RWPE1 (cell line): ENCODE measurements at regions not wholly inside any gene's neighbourhood (a gene's known extent, or its start where the extent isn't known, plus 50 kb on each side); places are given as distances from the start of the nearest gene placed in this dataset.

Experiments
- CTCF ChIA-PET: fragments of 350-600 bp; sonication (Branson Sonifier 250); formaldehyde crosslinking; extraction: SDS; loops from one replicate; lab custom pipeline; 2021; lab: Yijun Ruan, JAX
- POLR2A ChIA-PET: fragments of 400-600 bp; formaldehyde crosslinking; extraction: SDS; loops from one replicate; lab custom pipeline; 2020; ENCODE audit warnings: antibody characterized with exemption; ENCODE audit not compliant: low non-redundant PET; lab: Yijun Ruan, JAX
- DNase-seq: peaks from one replicate; pipeline ENCODE4 v3.0.0; 2012; ENCODE audit warnings: low spot score
- H3K27ac ChIP-seq: fragments of 450-650 bp; 2 replicates; pipeline ENCODE4 v1.5.1; 2017
- TF ChIP-seq, protein P1 (sequence below): fragments of 450-650 bp; conservative IDR thresholded peaks from 2 replicates; pipeline ENCODE4 v1.5.1; 2017; ENCODE audit warnings: low read depth, mild to moderate bottlenecking

DNA sequence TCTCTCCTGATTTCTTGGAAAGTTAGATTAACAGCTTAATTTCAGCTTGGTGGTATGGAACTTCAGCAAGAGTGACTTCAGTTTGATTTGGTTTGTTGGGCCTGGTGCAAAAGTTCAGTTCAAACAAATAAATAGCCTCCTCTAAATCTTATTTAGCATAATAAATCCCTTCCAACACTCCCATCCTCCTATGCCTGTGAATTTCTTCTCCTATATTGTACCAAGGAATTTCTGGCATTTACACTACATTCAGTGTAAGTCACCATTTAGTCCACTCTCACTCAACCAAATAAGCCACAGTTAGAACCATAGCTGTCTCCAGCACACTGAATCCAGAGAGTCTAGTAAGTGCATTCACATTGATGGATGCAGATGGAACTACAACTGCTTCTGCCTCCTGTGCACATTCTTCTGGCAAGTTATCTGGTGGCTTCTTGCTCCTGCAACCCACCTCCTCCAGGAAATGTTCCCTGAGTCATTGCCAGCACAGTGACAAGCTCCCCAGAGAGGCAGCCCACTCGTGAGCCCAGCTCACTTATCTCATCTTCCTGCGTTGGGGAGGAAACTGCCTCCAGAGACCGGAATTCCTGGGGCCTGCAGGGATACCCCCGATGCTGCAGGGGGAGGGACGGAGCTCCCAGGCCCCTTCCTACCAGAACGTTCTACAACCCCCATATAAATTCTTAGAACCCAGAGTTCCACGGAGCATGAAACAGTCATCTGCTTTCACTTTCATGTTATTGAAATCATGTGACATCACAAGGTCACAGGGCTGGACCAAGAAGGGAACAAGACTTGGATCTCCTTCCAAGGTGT is 318.3 kb downstream of the PHKB start:
- no peak overlapping the region for H3K27ac ChIP-seq
- TF ChIP-seq, protein P1, sequence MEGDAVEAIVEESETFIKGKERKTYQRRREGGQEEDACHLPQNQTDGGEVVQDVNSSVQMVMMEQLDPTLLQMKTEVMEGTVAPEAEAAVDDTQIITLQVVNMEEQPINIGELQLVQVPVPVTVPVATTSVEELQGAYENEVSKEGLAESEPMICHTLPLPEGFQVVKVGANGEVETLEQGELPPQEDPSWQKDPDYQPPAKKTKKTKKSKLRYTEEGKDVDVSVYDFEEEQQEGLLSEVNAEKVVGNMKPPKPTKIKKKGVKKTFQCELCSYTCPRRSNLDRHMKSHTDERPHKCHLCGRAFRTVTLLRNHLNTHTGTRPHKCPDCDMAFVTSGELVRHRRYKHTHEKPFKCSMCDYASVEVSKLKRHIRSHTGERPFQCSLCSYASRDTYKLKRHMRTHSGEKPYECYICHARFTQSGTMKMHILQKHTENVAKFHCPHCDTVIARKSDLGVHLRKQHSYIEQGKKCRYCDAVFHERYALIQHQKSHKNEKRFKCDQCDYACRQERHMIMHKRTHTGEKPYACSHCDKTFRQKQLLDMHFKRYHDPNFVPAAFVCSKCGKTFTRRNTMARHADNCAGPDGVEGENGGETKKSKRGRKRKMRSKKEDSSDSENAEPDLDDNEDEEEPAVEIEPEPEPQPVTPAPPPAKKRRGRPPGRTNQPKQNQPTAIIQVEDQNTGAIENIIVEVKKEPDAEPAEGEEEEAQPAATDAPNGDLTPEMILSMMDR = no peak
- ChIA-PET POLR2A (no interaction called here), CTCF (interaction anchor here (0.5 kb wide), 1 partner anchor 30 kb away, joined by 3 read pairs; no protein-coding TSS in a partner anchor)
- DNase-seq = no peak

DNA sequence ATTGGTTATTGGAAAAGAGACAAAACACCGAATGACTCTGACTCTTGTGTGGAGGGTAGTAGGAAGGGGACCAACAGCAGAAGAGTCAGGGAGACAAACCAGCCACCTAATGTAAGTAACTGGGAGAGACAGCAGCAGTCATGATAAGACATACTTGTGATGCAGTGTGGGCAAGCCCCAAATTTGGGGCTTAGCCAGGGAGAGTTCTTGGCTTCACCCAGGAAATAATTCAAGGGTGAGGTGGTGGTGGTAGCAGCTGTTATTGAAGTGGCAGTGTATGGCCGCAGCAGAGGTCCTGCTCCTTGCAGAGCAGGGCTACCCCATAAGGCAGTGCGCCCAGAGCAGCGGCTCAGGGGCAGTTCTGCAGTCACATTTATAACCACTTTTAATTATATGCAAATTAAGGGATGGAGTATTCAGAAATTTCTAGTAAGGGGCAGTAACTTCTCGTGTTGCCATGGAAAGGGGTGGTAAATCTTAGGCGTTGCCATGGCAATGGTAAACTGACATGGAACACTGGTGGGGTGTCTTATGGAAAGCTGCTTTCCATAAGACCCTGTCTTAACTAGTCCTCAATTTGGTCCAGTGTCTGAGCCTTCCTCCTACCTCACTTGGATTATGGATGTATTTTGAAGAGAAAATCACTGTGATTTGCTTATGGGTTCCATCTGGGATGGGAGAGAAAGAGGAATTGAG is 317.1 kb downstream of the PHKB start:
- TF ChIP-seq, protein P1 = no peak
- H3K27ac ChIP-seq = no peak overlapping the region
- CTCF ChIA-PET = no interaction called here
- DNase-seq = no peak
- POLR2A ChIA-PET = no interaction called here

DNA sequence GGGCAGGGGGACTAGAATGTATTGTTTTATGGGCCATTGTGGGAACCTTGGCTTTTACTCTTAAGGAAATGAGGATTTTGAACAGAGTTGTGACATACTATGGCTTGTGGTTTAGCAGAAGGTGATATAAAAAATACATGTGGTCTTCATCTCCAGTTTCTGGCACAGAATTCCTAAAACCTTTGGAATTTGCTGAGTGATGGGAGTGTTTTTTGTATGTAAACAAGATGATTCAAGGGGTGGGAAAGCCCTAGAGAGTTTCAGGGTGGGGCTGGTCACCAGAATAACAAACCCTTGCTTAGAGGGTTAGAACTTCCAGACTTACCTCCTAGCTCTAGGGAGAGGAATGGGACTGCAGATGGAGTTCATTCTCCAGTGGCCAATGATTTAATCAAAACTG is 316.1 kb downstream of the PHKB start:
- POLR2A ChIA-PET = no interaction called here
- H3K27ac ChIP-seq = no peak overlapping the region

DNA sequence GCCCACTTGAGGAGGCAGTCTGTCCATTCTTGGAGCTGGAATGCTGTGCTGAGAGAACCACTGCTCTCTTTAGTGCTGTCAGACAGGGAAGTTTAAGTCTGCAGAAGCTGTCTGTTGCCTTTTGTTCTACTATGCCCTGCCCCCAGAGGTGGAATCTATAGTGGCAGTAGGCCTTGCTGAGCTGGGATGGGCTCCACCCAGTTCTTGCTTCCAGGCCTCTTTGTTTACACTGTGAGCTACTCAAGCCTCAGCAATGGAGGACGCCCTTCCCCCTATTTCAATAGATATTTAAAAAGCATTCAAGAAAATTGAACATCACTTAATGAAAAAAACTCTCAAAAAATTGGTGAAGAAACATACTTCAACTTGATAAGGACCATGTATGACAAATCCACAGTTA is 313.5 kb downstream of the PHKB start:
- ChIA-PET POLR2A (no interaction called here), CTCF (interaction anchor here (0.6 kb wide), 1 partner anchor 1074 kb away, joined by 3 read pairs; no protein-coding TSS in a partner anchor)
- H3K27ac ChIP-seq = no peak overlapping the region
- no peak for DNase-seq
- TF ChIP-seq, protein P1 = no peak

More for the DNA sequence above, 316.1 kb downstream of the PHKB start:
- CTCF ChIA-PET = no interaction called here
- DNase-seq = no peak
- TF ChIP-seq, protein P1 = no peak

DNA sequence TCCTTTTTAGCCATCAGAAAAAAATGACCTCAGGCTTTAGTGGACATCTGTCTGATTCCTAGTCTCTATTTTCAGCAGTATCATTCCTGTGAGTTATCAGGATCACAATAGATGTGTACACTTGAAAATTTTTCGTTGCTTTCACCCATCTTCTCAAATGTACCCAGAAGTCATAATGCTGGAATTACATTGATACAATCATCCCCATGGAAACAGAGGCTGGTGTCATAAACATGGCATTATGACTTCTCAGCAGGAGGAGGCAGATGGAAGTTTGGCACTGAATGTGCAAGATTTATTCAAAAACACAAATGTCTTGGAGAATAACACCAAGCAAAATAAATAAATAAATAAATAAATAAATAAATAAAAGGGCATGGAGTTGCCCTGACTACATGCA is 292.5 kb downstream of the PHKB start:
- no peak for DNase-seq
- TF ChIP-seq, protein P1 = no peak
- H3K27ac ChIP-seq = no peak overlapping the region
- ChIA-PET CTCF (interaction anchor here (0.7 kb wide), 1 partner anchor 125 kb away, joined by 4 read pairs; no protein-coding TSS in a partner anchor), POLR2A (no interaction called here)
